Thoracic aorta (tissue), 2 donors: ENCODE measurements at regions not wholly inside any gene's neighbourhood (a gene's known extent, or its start where the extent isn't known, plus 50 kb on each side); places are given as distances from the start of the nearest gene placed in this dataset.
"Not testable (repeated sequence)": the region's sequence is repeated elsewhere in the genome, so short reads cannot be mapped to it uniquely, and the experiment has no call there.

Source experiments
- ATAC-seq: fragments of 150-250 bp; one replicate; pipeline ENCODE4 v1.8.0; 2017; ENCODE audit warnings: low read depth; ENCODE audit not compliant: insufficient number of reproducible peaks, low FRiP score
- DNase-seq: peaks from one replicate; pipeline ENCODE4 v3.0.0-alpha.2; 2020; ENCODE audit warnings: low spot score
- H3K27ac ChIP-seq, 2 donors: fragments of 200-600 bp; sonication (generic); 1 replicate in 1 of 2; 2 replicates in 1 of 2; pipeline ENCODE4 v1.5.1; 2016; ENCODE audit warnings: mild to moderate bottlenecking in 2 of 2, moderate library complexity in 2 of 2
- H3K27me3 ChIP-seq: fragments of 200-600 bp; sonication (generic); replicated peaks from 2 replicates; pipeline ENCODE4 v1.6.0; 2016; ENCODE audit warnings: mild to moderate bottlenecking; ENCODE audit not compliant: insufficient read depth
- H3K36me3 ChIP-seq: fragments of 200-600 bp; sonication (generic); one replicate; pipeline ENCODE4 v1.5.1; 2016
- H3K4me1 ChIP-seq, 2 donors: fragments of 200-600 bp; sonication (generic); 1 replicate in 1 of 2; 2 replicates in 1 of 2; pipeline versions ENCODE4 v1.5.1 to v1.6.0; 2016; ENCODE audit warnings: low read depth in 2 of 2, mild to moderate bottlenecking in 1 of 2; ENCODE audit not compliant: control insufficient read depth in 1 of 2
- H3K4me3 ChIP-seq: fragments of 200-600 bp; sonication (generic); 2 replicates; pipeline ENCODE4 v1.5.1; 2016; ENCODE audit warnings: mild to moderate bottlenecking
- H3K9me3 ChIP-seq: fragments of 200-600 bp; sonication (generic); 2 replicates; pipeline ENCODE4 v1.5.1; 2016
- TF ChIP-seq, protein P1 (sequence below): fragments of 200-600 bp; sonication (generic); IDR thresholded peaks from one replicate; pipeline ENCODE4 v1.5.1; 2019; ENCODE audit warnings: antibody characterized with exemption

DNA sequence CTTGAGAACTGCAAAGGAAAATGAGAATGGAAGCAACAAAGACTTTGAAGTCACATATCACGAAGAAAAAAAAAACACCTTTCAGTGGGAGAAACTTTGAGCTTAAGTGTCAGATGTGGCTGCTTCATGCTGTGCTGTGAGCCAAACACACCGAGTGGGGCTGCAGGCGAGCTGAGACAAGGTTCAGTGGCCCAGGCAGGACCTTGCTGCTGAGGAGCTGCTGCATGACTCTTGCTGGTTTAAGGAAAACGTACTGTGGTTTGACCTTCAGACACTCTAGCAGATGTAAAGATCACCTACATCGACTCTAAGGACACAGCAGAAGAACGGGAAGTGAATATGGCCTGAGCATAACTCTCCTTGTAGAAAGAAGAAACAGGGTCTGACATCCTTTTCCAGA lies 118.1 kb upstream of the OR4E1 start:
- Histone ChIP-seq H3K4me1 (no peaks in the 10 kb centered on the region), H3K27ac (no peak overlapping the region), H3K27me3 (no peaks in the 10 kb centered on the region), H3K4me3 (no peak overlapping the region), H3K36me3 (no peaks in the 10 kb centered on the region), H3K9me3 (no peaks in the 10 kb centered on the region)
- TF ChIP-seq, protein P1, sequence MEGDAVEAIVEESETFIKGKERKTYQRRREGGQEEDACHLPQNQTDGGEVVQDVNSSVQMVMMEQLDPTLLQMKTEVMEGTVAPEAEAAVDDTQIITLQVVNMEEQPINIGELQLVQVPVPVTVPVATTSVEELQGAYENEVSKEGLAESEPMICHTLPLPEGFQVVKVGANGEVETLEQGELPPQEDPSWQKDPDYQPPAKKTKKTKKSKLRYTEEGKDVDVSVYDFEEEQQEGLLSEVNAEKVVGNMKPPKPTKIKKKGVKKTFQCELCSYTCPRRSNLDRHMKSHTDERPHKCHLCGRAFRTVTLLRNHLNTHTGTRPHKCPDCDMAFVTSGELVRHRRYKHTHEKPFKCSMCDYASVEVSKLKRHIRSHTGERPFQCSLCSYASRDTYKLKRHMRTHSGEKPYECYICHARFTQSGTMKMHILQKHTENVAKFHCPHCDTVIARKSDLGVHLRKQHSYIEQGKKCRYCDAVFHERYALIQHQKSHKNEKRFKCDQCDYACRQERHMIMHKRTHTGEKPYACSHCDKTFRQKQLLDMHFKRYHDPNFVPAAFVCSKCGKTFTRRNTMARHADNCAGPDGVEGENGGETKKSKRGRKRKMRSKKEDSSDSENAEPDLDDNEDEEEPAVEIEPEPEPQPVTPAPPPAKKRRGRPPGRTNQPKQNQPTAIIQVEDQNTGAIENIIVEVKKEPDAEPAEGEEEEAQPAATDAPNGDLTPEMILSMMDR = no peak
- ATAC-seq (no peak), DNase-seq (no peak)

DNA sequence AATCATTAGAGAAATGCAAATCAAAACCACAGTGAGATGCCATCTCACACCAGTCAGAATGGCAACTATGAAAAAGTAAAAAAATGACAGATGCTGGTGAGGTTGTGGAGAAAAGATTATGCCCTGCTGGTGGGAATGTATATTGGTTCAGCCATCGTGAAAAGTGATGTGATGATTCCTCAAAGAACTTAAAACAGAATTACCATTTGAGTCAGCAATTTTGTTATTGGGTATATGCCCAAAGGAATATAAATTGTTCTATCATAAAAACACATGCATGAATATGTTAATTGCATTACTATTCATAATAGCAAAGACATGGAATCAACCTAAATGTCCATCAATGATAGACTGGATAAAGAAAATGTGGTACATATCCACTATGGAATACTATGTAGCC lies 115.1 kb upstream of the OR4E1 start:
- not testable (repeated sequence) for H3K27ac ChIP-seq, DNase-seq, H3K4me1 ChIP-seq, ATAC-seq, H3K4me3 ChIP-seq, H3K27me3 ChIP-seq, H3K36me3 ChIP-seq, H3K9me3 ChIP-seq

DNA sequence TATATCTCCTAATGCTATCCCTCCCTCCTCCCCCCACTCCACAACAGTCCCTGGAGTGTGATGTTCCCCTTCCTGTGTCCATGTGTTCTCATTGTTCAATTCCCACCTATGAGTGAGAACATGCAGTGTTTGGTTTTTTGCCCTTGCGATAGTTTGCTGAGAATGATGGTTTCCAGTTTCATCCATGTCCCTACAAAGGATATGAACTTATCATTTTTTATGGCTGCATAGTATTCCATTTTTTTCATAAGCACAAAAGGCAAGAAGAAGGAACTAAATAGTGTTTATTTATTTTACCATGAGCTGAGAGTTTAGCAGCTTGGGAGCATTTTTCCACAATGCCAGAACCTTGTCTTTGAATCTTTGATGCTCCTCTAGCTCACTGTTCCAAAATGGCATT lies 113.6 kb upstream of the OR4E1 start:
- DNase-seq, H3K36me3 ChIP-seq, H3K27me3 ChIP-seq, H3K9me3 ChIP-seq, H3K4me3 ChIP-seq, H3K4me1 ChIP-seq, ATAC-seq, H3K27ac ChIP-seq: not testable (repeated sequence)

DNA sequence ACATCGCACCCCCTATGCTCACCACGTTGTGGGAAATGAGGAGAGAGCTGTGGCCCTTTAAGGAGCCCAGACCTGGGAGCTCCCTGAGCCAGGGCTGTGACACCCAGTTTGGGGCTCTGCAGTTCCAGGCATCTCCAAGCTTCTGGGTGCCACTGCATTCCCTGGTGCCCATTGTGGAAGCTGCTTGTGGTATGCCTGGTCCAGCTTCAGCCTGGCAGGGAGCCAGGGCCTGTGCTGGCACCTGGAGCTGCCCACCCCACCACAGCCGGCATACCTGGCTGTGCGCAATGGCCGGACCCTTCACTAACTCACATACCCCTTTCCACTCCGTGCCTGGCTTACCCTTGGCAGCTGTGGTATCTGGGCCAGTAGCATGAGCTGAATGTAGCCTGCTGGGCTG lies 107.9 kb upstream of the OR4E1 start:
- H3K9me3 ChIP-seq = no peaks in the 10 kb centered on the region
- TF ChIP-seq, protein P1 = no peak
- no peaks in the 10 kb centered on the region for H3K36me3 ChIP-seq
- no peak overlapping the region for H3K4me3 ChIP-seq
- ATAC-seq (no peak), DNase-seq (no peak)
- H3K4me1 ChIP-seq = no peaks in the 10 kb centered on the region
- H3K27ac ChIP-seq = no peak overlapping the region
- H3K27me3 ChIP-seq = no peaks in the 10 kb centered on the region

DNA sequence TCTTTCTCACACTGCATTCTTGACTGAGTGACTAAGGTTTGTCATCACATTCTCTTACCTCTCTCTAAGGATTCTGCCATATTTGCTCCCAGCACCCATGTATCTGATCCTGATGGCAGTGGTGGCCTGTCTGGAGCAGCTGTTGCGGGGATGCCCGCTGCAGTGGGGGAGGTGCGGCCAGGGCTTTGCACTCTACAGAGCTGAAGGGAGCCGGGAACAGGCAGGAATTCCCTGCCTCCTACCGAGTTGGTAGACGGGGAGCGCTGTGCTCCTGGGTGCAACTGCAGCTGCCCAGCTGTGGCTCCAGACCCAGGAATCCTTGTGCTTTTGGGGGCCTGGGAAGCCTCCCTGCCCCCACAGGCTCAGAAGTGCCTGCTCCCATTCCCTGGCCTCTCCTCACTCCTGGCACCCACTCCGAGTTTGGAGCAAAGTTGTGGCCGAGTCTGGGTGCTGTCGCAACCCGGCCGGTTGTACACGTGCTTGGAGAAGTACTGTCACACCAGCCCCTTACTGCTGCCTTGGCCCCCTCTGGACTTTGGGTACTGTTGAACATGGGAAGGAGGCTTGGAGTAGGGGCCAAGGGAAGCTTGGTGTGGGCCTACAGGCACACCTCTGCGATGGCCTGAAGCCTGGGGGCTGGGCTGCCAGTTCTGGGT lies 106.9 kb upstream of the OR4E1 start:
- Histone ChIP-seq H3K4me3 (no peak overlapping the region), H3K9me3 (no peaks in the 10 kb centered on the region), H3K4me1 (no peaks in the 10 kb centered on the region), H3K36me3 (no peaks in the 10 kb centered on the region), H3K27ac (no peak overlapping the region), H3K27me3 (no peaks in the 10 kb centered on the region)
- TF ChIP-seq, protein P1 = no peak
- no peak for ATAC-seq
- no peak for DNase-seq

DNA sequence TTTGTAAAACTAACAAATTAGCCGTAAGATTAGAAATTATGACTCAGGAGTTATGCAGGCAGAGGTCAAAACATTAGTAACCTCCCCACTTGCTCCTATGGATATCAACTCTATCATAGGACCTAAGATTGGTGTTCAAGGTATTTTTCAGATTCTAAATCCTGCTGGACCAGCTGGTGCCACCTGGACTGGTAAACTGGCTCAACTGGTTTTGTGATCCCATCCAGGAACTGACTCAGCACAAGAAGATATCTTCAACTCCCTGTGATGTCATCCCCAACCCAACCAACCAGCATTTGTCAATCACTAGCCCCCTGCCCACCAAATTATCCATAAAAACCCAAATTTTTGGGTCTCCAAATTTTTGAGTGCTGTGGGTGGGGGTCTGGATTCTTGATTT lies 98.1 kb upstream of the OR4E1 start:
- H3K9me3 ChIP-seq = no peaks in the 10 kb centered on the region
- no peak overlapping the region for H3K4me3 ChIP-seq
- TF ChIP-seq, protein P1 = no peak
- ATAC-seq = no peak
- no peaks in the 10 kb centered on the region for H3K36me3 ChIP-seq
- no peak for DNase-seq
- H3K4me1 ChIP-seq = no peaks in the 10 kb centered on the region
- no peak overlapping the region for H3K27ac ChIP-seq
- no peaks in the 10 kb centered on the region for H3K27me3 ChIP-seq
